NCI-H1436 (cell line): ENCODE measurements at regions not wholly inside any gene's neighbourhood (a gene's known extent, or its start where the extent isn't known, plus 50 kb on each side); places are given as distances from the start of the nearest gene placed in this dataset.
A peak's percentile ranks its signal among the peaks of the same experiment; 100 is the strongest.

Experiments
- DNase-seq: peaks from one replicate; lab custom pipeline; 2025; lab: John Stamatoyannopoulos, UW

DNA sequence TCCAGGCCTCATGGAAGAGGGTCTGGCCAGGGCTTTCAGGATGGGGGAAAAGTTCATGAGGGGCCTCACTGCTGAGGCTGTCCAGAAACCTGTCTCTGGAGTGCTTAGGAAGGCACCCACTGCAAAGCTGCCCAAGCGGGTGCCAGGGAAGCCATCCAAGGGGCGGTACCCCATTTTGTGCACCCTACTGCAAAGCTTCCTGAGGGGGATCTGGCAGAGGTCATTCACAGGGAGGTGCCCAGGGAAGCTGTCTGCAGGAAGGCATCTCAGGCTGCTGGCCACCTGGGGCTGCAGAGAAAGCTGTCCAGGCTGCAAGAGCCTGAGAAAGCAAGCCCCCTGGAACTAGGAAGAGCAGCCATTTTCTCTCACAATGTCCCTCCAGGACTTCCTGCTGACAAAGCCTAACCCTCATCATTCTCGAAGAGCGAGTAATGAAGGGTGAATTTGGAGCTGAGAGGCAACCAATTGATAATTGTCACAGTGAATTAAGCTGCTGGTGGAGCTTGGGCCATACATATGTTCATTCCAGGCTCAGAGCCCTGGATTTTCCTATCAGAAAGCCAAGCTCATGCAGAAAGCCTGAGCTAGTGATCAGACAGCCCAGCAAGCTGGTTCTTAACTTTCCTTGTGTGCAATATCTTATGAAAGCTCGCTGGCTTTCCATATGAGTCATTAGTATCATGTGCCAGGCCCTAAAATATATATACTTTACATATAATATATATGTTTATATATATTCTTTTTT lies 62.2 kb upstream of the SLC22A16 start:
- DNase-seq = no peak

DNA sequence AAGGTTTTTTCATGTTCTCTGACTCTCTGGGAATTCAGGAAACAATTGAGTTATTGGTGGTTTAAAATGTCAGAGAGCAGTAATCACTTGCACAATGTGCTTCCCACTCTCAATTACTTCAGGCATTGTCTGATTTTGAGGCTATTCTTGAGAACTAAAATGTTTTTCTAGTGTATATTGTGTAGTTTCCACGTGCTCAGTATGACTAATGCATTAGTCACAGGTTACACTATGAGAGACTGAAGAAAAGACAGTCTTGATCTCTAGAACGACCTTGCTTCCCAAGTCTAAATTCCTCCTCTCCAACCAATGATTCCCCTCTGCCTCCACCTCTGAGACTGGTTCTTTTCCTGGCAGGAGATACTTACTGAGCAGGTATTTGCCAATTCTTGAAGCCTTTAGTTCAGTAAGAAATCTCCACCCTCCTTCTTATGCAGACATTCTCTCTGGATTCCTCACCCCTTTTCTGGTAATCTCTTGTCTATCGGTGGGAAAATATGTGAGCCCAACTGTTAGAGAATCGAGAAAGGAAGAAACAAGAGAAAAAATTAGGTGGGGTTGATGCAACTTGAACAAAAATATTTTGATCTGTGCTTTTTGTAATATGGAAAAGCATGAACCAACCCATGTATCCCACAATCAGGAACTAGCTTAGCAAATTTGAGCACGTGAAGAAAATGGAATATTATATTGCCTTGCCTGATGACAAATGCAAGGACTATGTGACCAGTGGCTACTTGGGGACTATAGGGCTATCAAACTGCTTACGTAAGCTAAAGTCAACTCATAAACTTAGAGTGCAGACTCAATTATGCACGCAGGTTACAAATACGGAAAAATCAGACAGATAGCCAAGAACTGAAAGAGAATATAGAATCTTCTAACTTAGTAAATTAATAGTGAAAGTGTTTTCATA lies 61.1 kb upstream of the SLC22A16 start:
- DNase-seq = no peak

DNA sequence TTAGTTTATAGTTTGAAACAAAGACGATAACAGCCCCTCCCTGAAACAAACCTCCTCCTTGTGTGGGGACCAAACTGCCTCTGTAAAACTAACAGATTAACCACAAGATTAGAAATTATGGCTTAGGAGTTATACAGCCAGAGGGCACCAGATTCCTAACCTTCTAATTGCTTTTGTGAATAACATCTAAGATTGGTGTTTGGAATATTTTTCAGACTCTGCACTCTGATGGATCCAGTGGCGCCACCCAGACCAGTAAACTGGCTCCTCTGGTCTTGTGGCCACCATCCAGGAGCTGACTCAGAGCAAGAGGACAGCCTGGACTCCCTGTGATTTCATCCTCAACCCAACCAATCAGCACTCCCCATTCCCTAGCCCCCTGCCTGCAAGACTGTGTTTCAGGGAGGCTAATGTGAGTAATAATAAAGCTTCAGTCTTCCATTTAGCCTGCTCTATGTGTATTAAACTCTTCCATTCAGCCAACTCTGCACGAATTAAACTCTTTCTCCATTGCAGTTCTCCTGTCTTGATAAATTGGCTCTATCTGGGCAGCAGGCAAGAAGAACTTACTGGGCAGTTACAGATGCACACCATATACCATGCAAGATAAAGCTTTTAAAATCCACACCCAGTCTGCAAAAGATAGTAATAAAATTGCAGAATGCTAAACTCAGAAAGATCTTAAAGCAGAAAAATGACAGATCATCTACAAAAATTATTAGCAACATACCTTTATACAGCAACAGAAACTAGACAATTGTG lies 58.5 kb upstream of the SLC22A16 start:
- no peak for DNase-seq

DNA sequence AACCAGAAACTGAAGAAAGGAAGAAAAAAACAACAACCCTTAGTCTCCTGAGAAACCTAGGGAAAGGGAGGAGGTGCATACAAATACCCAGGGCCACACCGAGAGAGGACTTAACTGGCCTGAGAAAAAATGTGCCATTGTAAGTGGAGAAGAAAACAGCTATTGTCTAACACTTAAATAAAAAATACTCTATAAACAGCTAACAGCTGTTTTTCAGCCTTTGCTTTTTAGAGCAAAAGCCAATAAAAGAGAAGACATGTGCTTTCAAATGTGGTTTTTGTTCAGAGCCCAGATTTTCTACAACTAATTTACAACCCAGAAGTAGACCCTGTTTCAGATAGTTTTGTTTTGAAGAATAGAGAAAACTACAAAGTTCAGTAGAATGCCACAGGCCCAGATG lies 56.0 kb upstream of the SLC22A16 start:
- no peak for DNase-seq

DNA sequence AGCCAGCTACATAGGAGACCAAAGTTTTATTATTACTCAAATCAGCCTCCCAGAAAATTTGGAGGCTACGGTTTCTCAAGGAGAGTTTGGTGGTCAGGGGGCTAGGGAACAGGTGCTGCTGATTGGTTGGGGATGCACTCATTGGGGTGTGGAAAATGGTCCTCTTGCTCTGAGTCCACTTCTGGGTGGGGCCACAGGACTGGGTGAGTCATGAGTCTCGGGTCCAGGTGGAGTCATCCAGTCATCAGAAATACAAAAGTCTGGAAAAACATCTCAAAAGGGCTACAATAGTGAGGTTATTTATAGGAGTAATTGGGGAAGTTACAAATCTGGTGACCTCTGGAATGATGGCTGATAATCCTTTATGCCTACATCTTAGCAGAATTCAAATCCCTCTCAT lies 54.3 kb upstream of the SLC22A16 start:
- no peak for DNase-seq

DNA sequence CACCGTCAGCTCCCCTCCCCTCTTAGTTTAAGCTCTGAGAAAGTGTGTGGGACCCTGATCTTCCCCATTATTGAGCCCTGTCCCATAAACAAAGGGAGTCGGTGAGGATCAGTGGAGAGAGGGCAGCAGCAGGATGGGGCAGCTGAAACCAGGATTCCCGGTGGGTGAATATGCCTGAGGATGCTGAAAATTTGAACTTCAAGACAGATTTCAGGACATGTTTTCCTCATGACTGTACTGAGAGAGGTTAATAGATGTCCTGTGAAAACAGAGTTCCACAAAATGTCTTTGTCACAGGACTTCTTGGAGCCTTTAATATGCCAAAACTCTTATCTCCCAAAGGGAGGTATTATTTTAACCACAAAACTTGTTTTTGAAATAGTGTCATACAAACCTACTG lies 53.5 kb upstream of the SLC22A16 start:
- DNase-seq = no peak

DNA sequence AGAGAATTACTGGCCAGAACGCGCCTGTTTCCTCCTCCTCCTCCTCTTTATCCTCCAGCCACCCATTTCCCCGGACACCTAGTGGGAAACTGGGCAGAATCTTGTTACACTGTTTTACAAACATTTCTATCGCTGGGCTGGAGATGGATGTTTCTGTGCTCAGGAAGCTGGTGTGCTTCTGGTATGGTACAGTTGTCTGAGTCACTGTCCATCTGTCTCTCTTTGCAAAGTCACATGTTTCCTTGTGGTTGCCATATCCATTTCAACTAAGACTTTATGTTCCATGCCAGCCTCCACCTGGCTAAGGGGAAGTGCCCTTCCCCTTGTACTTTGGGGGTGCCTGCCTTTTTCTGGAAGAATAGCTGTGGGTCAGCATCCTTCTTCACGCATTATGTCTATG lies 52.9 kb upstream of the SLC22A16 start:
- no peak for DNase-seq

DNA sequence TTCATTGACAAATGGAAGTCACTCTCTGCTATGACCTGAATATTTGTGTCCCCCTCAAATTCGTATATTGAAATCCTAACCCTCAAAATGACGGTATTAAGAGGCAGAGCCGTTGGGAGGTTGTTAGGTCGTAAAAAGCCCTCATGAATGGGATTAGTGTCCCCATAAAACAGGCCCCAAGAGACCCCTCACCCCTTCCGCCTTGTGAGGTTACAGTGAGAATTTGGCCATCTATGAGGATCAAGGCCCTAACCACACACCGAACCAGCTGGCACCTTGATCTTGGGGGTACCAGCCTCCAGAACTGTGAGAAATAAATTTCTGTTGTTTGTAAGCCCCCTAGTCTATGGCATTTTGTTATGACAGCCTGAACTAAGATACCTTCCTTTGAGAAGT lies 52.5 kb upstream of the SLC22A16 start:
- DNase-seq = no peak

DNA sequence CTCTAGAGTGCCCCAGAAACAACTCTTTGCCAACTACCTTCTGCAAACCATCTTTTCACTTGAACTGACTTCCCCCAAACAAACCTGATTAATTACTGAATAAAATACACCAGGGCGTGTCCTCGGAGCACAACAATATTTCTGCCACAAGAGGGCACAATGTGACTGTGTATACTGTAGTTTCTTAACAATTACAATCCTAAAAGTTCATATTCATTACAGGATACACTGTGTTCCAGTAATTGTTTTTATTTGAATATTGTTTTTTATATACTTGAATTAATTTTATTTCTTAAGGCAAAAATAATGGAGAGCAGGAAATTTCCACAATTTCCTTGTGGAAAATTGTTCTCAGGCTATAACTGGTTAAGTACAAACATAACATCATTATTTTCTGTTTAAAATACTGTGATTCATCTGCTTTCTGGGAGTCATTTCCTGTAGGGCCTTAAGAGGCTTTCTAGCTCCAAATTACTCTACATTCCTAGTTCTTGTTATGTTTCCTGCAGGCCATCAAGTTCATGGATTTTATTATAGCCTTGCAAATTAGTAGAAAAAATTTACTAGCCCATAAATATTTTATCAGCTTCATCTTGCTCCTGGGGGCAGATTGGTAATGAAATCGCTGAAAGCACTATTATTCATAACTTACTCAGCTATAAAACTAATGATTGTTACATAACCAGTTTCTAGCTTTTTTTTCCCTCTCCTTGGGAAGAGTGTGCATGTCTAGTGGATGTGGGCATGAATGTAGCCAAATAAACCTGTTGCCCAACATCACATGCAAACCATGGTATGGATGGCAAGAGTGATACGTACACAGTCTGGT lies 51.9 kb upstream of the SLC22A16 start:
- peak; percentile 55 for DNase-seq

DNA sequence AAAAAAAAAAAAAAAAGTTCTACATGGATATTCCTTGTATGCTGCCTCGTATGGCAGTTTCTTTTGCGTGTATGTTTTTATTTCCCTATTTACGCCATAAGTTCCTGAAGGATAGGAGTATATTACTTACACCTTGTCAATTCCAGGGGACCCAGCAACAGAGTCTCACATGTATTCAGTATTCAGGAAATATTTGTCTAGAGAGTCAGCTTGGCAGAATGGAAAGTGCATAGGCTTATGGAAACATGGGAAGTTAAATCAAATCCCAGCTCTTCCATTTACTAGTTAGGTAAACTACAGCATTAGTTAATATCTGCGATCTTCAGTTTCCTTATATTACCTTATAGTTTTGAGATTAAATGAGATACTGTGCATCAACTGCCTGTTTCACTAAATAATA lies 51.1 kb upstream of the SLC22A16 start:
- no peak for DNase-seq

DNA sequence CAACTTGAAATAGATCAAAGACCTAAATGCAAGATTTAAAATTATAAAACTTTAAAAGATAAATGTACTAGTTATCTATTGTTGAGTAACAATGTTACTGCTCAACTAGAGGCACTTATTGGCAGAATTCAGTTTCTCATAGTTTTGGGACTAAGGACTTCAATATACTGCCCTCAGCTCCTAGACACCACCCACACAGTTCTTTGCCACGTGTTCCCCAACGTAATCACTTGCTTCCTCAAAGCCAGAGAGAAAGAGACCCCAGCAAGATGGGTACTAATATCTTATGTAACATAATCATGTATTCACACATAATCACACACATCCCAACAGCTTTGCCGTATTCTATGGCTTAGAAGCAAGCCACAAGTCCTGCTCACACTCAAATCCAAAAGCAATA lies 50.3 kb upstream of the SLC22A16 start:
- DNase-seq = no peak
